ENCODE measurements at regions not wholly inside any gene's neighbourhood (a gene's known extent, or its start where the extent isn't known, plus 50 kb on each side); places are given as distances from the start of the nearest gene placed in this dataset.
A peak's percentile ranks its signal among the peaks of the same experiment; 100 is the strongest.
"Not testable (repeated sequence)": the region's sequence is repeated elsewhere in the genome, so short reads cannot be mapped to it uniquely, and the experiment has no call there.

- intact Hi-C loops (cut with DNase I; ENCODE audit: low total_unique reads); H3K36me3 ChIP-seq; DNase-seq; H3K4me1 ChIP-seq; H3K9me3 ChIP-seq; H3K27ac ChIP-seq; H3K27me3 ChIP-seq; H3K4me3 ChIP-seq: not testable (repeated sequence)
- 76% methylated on average over 7 of the region's 7 CpGs; no CpG with 5 or more reads in 1 of the 2 donors for WGBS, 2 donors (ENCODE audit: low coverage in 1 of 2)
- in situ Hi-C loops (cut with MboI; ENCODE audit: low pct_ligation_motif_present in 1 of 4, low pct_unique_long_range_greater_than_20kb in 1 of 4, low sequenced_read_pairs in 3 of 4), result loop anchor here in 1 of 4 donors (25.0 kb wide), 1 partner anchor 338 kb away; no protein-coding TSS in a partner anchor
These were observed 323.0 kb downstream of the KLF13 start for GRCh38 chr15:31649634-31650033.

DNA sequence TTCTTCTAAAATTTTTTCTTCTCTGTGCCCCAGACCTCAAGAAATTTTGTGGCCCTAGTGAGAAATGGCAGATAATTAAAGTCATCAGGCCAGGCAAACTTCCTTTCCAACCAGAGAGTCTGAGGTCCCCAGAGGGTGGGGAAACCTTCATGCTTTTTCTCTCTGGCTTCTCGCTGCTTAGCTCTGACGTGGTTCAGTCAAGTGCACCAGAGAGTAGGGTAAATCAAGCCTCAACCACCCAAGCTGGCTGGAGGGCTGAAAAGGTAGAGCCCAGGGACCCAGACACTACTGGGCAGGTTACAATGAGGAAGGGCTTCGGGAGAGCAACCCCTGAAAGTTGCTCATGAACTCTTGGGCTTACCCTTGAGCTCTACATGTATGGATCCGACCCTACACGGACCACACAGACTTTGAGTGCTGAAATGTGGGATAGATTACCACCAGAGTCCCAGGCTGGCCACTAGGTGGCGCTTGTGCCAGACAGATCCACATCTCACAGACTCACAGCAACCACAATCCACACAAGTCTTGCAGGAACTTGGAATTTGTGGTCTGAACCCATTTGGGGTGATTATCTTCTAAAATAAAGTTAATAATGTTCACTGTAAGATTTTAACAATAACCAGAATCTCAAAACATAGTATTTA is 323.5 kb downstream of the KLF13 start:
- H3K27me3 ChIP-seq; H3K4me1 ChIP-seq; H3K27ac ChIP-seq; H3K36me3 ChIP-seq; H3K9me3 ChIP-seq; H3K4me3 ChIP-seq; intact Hi-C loops (cut with DNase I; ENCODE audit: low total_unique reads): not testable (repeated sequence)
- peak; percentile 68 for DNase-seq
- in situ Hi-C loops (cut with MboI; ENCODE audit: low pct_ligation_motif_present in 1 of 4, low pct_unique_long_range_greater_than_20kb in 1 of 4, low sequenced_read_pairs in 3 of 4), result loop anchor here in 1 of 4 donors (25.0 kb wide), 1 partner anchor 337 kb away; no protein-coding TSS in a partner anchor
- TF ChIP-seq CTCF (IDR thresholded peaks at IDR 0.05), result peak in 3 of 5 experiments; percentile 25 to 45 (median 43)
- 0% methylated on average over 1 of the region's 6 CpGs; no CpG with 5 or more reads in 1 of the 2 donors for WGBS, 2 donors (ENCODE audit: low coverage in 1 of 2)

DNA sequence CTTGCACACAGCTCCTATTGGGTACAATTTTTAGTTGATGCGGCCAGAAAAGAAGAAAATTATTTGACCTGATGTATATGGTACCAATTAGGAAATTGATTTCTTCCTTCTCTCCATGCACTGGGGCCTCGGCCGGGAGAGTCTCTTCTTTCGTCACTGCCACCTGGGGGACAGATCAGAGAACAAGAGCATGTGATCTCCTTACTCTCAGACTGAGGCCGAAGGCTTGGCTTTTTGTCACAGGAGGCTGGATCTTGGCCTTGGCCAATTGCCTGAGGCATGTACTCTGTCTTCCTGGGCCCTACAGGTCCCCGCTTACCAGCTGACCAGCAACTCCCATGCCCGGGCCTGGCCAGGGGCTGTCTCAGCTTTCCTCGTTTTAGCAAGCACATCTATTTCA is 330.3 kb downstream of the KLF13 start:
- WGBS, 2 donors (ENCODE audit: low coverage in 1 of 2), result 86 to 90% methylated on average over 2 to 8 of the region's 8 CpGs
- H3K9me3 ChIP-seq; H3K4me3 ChIP-seq; H3K36me3 ChIP-seq; H3K4me1 ChIP-seq; intact Hi-C loops (cut with DNase I; ENCODE audit: low total_unique reads); H3K27ac ChIP-seq; H3K27me3 ChIP-seq; DNase-seq: not testable (repeated sequence)
- in situ Hi-C loops (cut with MboI; ENCODE audit: low pct_ligation_motif_present in 1 of 4, low pct_unique_long_range_greater_than_20kb in 1 of 4, low sequenced_read_pairs in 3 of 4), result loop anchor here in 1 of 4 donors (25.0 kb wide), 1 partner anchor 330 kb away; no protein-coding TSS in a partner anchor

DNA sequence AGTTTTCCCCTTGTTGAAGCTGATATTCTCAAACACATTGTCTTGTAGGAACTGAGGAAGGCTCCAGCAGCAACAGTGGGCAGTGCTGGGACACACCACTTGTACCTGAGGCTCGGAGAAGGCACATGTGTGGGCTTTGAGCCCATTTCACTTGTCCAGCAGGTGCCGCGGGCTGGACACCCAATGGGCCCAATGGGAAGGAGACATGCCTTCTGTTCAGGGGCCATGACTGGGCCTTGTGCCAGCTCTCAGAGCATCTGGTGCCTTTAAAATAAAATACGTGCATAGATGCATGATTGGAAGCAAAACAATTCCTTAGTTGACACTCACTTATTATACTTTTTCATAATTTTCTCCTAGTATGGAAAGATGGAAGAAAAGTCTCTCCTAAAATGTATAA is 334.2 kb downstream of the KLF13 start:
- no peaks in the 10 kb centered on the region for H3K9me3 ChIP-seq
- in situ Hi-C loops (cut with MboI; ENCODE audit: low pct_ligation_motif_present in 1 of 4, low pct_unique_long_range_greater_than_20kb in 1 of 4, low sequenced_read_pairs in 3 of 4), result loop anchor here in 1 of 4 donors (25.0 kb wide), 1 partner anchor 326 kb away; no protein-coding TSS in a partner anchor
- 80 to 87% methylated on average over 2 to 4 of the region's 4 CpGs for WGBS, 2 donors (ENCODE audit: low coverage in 1 of 2)

GRCh38 chr15:31665732-31666131 is 339.1 kb downstream of the KLF13 start:
- intact Hi-C loops (cut with DNase I; ENCODE audit: low total_unique reads); DNase-seq; H3K36me3 ChIP-seq; H3K9me3 ChIP-seq; H3K4me3 ChIP-seq; H3K27me3 ChIP-seq; H3K4me1 ChIP-seq; H3K27ac ChIP-seq: not testable (repeated sequence)
- in situ Hi-C loops (cut with MboI; ENCODE audit: low pct_ligation_motif_present in 1 of 4, low pct_unique_long_range_greater_than_20kb in 1 of 4, low sequenced_read_pairs in 3 of 4), result loop anchor here in 1 of 4 donors (25.0 kb wide), 1 partner anchor 322 kb away; no protein-coding TSS in a partner anchor
- WGBS, 2 donors (ENCODE audit: low coverage in 1 of 2), result 96 to 99% methylated on average over 8 of the region's 8 CpGs

More for the DNA sequence above, 334.2 kb downstream of the KLF13 start:
- Histone ChIP-seq H3K4me1 (no peaks in the 10 kb centered on the region), H3K4me3 (no peak overlapping the region), H3K27me3 (no peaks in the 10 kb centered on the region), H3K27ac (no peak overlapping the region), H3K36me3 (no peaks in the 10 kb centered on the region)
- intact Hi-C loops (cut with DNase I; ENCODE audit: low total_unique reads), result no loop called here
- TF ChIP-seq CTCF (IDR thresholded peaks at IDR 0.05), result no peak
- no peak for TF ChIP-seq EP300 (IDR thresholded peaks at IDR 0.05; ENCODE audit: low read depth)
- no peak for TF ChIP-seq POLR2AphosphoS5 (IDR thresholded peaks at IDR 0.05)
- no peak for TF ChIP-seq POLR2A (IDR thresholded peaks at IDR 0.05)
- DNase-seq, result no peak

DNA sequence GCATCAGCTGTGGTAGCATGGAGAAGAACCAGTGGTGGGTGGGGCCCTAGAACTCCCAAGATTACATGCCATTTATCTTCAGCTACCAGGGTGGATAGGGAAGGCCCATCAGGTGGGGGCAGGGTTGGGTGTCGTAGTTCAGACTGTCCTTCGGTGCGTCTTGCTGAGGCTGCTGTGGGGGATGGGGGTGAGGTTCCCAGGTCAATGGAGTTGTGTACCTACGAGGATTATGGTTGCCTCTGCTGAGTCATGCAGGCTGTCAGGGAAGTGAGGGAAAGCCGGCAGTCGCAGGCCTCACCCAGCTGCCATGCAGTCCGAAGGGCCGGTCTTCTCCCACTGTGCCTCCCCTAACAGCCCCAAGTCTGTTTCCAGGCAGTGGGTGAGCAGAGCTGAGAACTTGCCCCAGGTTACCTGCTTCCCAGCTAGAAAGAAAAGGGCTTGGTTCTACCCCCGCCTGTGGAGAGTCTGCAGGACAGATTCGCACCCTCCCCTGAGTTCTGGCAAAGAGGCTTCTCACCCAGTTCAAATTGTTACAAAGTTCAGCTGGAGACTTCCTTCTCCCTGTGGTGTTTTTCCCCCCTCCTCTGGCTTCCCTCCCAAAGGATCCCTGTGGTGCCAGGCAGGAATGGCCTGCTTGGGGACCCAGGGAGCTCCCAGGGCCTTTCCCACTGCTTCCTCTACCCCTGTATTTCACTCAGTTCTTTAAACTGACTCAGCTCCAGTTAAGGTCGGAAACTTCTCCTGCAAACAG is 342.7 kb downstream of the KLF13 start:
- H3K27me3 ChIP-seq; H3K36me3 ChIP-seq; intact Hi-C loops (cut with DNase I; ENCODE audit: low total_unique reads); H3K4me3 ChIP-seq; H3K4me1 ChIP-seq; H3K9me3 ChIP-seq: not testable (repeated sequence)
- 54 to 80% methylated on average over 1 to 11 of the region's 11 CpGs for WGBS, 2 donors (ENCODE audit: low coverage in 1 of 2)
- DNase-seq, result peak; percentile 82
- in situ Hi-C loops (cut with MboI; ENCODE audit: low pct_ligation_motif_present in 1 of 4, low pct_unique_long_range_greater_than_20kb in 1 of 4, low sequenced_read_pairs in 3 of 4), result loop anchor here in 1 of 4 donors (25.0 kb wide), 1 partner anchor 318 kb away; no protein-coding TSS in a partner anchor
- H3K27ac ChIP-seq, result peak overlapping the region; percentile 41 to 66 (median 52)

GRCh38 chr15:31673263-31673662 is 346.6 kb downstream of the KLF13 start:
- not testable (repeated sequence) for H3K4me1 ChIP-seq

DNA sequence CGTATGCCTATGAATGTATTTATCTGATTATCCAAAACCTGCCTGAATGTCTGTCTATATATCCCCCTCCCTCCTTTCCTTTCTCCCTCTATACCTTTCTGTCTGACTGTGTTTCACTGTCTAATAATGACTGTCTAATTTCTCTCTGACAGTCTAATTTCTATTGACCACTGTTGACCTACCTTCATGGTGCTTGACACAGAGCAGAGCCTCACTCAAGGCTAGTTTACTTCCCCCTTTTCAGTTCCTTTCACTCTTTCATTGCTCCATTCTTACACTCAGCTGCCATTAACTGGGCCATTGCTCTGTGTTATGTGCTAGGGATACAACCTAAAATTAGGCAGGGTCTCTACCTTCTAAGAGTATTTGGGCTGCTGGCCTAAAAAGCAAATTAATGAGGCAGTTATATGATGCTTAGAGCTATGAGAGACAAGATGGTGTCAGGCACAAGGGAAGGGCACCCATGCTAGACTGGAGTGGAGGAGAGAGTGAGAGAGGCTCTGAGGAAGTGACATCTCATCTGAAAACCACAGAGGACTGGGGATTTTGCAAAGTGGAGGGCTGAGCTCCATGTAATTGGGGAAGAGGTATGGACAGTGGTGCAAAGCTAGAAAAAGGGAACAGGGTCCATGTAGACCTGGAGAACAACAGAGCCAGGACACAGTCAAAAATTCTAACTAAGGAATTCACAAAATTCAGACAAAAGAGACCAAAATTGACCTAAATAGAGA is 348.6 kb upstream of the CHRNA7 start:
- DNase-seq; H3K4me3 ChIP-seq; H3K36me3 ChIP-seq; H3K27ac ChIP-seq; H3K9me3 ChIP-seq; in situ Hi-C loops (cut with MboI; ENCODE audit: low pct_ligation_motif_present in 1 of 4, low pct_unique_long_range_greater_than_20kb in 1 of 4, low sequenced_read_pairs in 3 of 4); intact Hi-C loops (cut with DNase I; ENCODE audit: low total_unique reads); H3K4me1 ChIP-seq; H3K27me3 ChIP-seq: not testable (repeated sequence)
- WGBS, 2 donors (ENCODE audit: low coverage in 1 of 2), result 92 to 100% methylated on average over 1 of the region's 1 CpG

More at GRCh38 chr15:31673263-31673662, 346.6 kb downstream of the KLF13 start:
- DNase-seq; H3K27ac ChIP-seq; intact Hi-C loops (cut with DNase I; ENCODE audit: low total_unique reads); H3K36me3 ChIP-seq; H3K27me3 ChIP-seq; H3K4me3 ChIP-seq; H3K9me3 ChIP-seq: not testable (repeated sequence)
- in situ Hi-C loops (cut with MboI; ENCODE audit: low pct_ligation_motif_present in 1 of 4, low pct_unique_long_range_greater_than_20kb in 1 of 4, low sequenced_read_pairs in 3 of 4), result loop anchor here in 1 of 4 donors (25.0 kb wide), 1 partner anchor 314 kb away; no protein-coding TSS in a partner anchor
- WGBS, 2 donors (ENCODE audit: low coverage in 1 of 2), result 85 to 100% methylated on average over 1 to 3 of the region's 3 CpGs

Measured in transverse colon (tissue), 4 donors.